Stimulated activated effector memory CD8-positive, alpha-beta T cell treated with anti-CD3 and anti-CD28 coated beads, Interleukin-12 subunit alpha, Interleukin-12 subunit beta, amount 100 ng/mL, for 72 hours (primary cell): ENCODE measurements at regions not wholly inside any gene's neighbourhood (a gene's known extent, or its start where the extent isn't known, plus 50 kb on each side); places are given as distances from the start of the nearest gene placed in this dataset.

Experiments used
- ATAC-seq: fragments of 150-1000 bp; cut with Tn5 transposase; 2 replicates; pipeline ENCODE4 v1.10.0; 2021
- DNase-seq, 2 donors: peaks; one replicate each; pipeline ENCODE4 v3.0.0; 2021 to 2022; ENCODE audit warnings: low spot score in 2 of 2
- H3K27ac Mint-ChIP-seq: one replicate; pipeline ENCODE4 v1.8.0; 2022; ENCODE audit warnings: mild to moderate bottlenecking, mixed read lengths
- H3K36me3 Mint-ChIP-seq: one replicate; pipeline ENCODE4 v1.8.0; 2022; ENCODE audit warnings: mild to moderate bottlenecking, mixed read lengths
- H3K4me1 Mint-ChIP-seq: one replicate; pipeline ENCODE4 v1.8.0; 2022; ENCODE audit warnings: mixed read lengths
- H3K4me3 Mint-ChIP-seq: one replicate; pipeline ENCODE4 v1.8.0; 2022; ENCODE audit warnings: mild to moderate bottlenecking, mixed read lengths
- H3K9me3 Mint-ChIP-seq: one replicate; pipeline ENCODE4 v1.8.0; 2022; ENCODE audit warnings: mixed read lengths

DNA sequence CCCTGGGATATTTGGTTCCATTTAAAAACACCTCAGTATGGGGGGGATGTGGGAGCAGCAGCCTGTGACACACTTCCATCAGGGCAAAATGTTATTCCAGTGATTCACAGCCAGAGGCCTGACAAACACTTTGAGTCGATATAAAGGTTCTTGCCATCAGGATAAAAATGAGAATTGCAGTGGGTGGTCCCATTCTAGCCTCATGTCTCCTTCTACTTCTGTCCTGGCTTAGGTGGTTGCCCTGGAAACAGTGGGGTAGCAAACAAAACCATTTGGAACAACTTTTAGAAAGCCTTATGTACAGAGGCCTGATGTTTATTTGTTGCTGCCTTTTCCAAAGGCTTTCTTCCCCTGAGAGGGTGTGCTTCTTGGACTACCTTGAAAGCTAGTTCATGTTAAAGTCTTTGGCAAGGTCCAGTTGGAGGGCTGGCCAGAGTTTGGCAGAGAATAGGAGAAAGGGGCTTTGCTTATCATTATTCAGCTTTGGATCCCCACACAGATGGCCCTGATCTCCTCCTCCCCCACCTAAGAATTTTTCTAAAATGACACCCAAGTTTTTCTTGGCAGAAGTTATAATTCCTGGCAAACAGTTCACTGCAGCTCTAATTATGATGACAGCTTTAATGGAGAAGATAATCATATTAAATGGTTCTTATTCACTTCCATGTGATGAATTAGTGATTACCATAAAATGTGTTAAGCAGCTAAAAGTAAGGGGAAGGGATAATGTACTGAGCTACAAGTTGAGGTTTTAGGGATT, 84.2 kb upstream of the ZNF280D start:
- Mint-ChIP-seq H3K27ac (no peak overlapping the region), H3K4me3 (no peak overlapping the region), H3K4me1 (peaks cover 6% of the 10 kb centered on the region), H3K36me3 (no peaks in the 10 kb centered on the region), H3K9me3 (no peaks in the 10 kb centered on the region)
- ATAC-seq (no peak), DNase-seq (no peak)

DNA sequence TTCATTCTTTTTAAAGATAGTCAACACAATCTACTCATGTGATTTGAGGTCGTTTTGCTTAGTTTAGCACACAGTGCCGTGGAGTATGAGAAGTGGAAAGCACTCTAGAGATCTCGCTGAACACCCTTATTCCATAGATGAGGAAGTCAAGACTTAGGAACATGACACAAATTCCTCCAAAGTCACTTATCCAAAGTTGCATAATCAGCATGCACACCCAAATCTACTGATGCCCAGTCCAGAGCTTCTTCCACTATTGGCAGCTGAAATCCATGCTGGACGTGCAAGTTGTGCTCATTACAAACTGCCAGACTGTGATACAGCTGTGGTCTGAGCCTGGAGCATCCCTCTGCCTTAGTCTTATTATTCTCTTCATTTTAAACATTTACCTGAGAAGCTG, 83.5 kb upstream of the ZNF280D start:
- Mint-ChIP-seq H3K27ac (no peak overlapping the region), H3K36me3 (no peaks in the 10 kb centered on the region), H3K9me3 (no peaks in the 10 kb centered on the region), H3K4me3 (no peak overlapping the region), H3K4me1 (peaks cover 6% of the 10 kb centered on the region)
- DNase-seq (no peak), ATAC-seq (no peak)

DNA sequence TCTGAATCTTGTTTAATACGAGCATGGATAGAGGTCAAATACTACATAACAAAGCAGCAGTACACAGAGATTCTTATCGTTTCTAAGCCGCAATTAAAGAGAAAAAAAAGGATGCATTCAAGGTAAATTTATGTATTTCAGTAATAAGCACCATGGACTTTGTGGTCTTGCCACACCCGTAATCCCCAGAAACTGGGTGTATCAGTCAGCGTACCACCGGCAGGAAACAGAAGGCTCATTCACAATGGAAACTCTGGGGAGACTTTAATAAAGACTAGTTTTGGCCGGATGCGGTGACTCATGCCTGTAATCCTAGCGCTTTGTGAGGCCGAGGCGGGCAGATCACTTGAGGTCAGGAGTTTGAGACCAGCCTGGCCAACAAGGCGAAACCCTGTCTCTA, 81.9 kb upstream of the ZNF280D start:
- no peaks in the 10 kb centered on the region for H3K36me3 Mint-ChIP-seq
- DNase-seq, result no peak
- peaks cover 4% of the 10 kb centered on the region for H3K9me3 Mint-ChIP-seq
- peak; percentile 70 for ATAC-seq
- no peak overlapping the region for H3K27ac Mint-ChIP-seq
- no peak overlapping the region for H3K4me3 Mint-ChIP-seq
- peaks cover 3% of the 10 kb centered on the region for H3K4me1 Mint-ChIP-seq

DNA sequence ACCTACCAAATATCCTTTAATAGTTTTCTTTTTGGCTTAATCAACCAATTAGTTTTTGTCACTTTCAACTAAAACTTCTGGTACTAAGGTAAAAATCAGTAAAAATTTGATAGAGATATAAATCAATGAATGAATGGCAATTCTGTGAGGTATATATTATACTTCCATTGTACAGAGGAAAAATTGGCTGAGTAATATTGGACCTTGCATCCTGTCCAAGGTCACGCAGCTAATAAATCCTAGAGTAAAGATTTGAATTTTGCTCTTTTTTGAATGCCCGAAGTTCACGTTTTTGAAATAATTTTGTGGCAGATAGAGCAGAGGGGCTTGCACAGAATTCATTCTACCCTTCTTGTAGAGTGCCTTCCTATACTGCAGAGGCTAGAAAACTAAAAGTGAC, 81.1 kb upstream of the ZNF280D start:
- no peaks in the 10 kb centered on the region for H3K36me3 Mint-ChIP-seq
- DNase-seq (no peak), ATAC-seq (no peak)
- no peak overlapping the region for H3K27ac Mint-ChIP-seq
- H3K4me3 Mint-ChIP-seq, result no peak overlapping the region
- H3K4me1 Mint-ChIP-seq, result no peaks in the 10 kb centered on the region
- H3K9me3 Mint-ChIP-seq, result peaks cover 4% of the 10 kb centered on the region

DNA sequence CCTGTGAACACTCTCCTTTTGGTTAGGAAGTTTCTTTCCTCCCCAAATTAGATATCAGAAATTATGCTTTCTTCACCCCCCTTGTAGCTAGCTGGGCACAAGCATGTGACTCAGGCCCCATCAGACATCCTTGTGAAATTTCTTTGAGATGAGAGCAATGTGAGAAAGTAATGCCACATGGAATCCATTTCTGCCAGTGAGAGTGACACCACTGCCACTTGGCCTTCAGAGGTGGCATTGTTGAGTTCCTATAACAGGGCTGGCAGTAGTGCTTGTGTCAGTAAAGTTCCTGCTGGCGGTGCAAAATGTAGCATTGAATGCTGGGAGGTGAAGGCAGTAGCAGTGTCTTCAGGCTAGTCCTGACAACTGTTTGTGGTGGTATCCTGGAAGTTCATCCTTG, 80.7 kb upstream of the ZNF280D start:
- Mint-ChIP-seq H3K4me3 (no peak overlapping the region), H3K4me1 (no peaks in the 10 kb centered on the region), H3K36me3 (no peaks in the 10 kb centered on the region), H3K9me3 (peaks cover 7% of the 10 kb centered on the region), H3K27ac (no peak overlapping the region)
- ATAC-seq (no peak), DNase-seq (no peak)

DNA sequence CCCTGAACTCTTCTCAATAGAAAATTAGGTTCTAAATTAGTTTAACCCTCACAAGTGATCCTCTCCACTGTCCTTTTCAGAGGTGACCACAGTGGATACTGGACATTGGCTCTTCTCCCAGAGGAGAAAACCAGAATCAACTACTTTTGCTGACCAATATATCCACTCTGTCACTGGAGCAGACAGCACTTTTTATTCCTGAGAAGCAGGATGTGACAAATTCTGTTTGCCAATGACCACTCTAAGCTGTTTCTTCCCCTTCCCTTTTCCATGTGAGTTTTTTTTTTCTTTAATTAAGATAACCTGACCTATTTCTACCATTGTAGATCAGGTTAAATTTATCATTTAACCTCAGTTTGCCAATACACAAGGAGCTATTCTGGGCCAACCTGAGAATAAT, 79.7 kb upstream of the ZNF280D start:
- no peaks in the 10 kb centered on the region for H3K4me1 Mint-ChIP-seq
- DNase-seq, result no peak
- no peak for ATAC-seq
- H3K27ac Mint-ChIP-seq, result no peak overlapping the region
- H3K36me3 Mint-ChIP-seq, result no peaks in the 10 kb centered on the region
- H3K9me3 Mint-ChIP-seq, result peaks cover 14% of the 10 kb centered on the region
- no peak overlapping the region for H3K4me3 Mint-ChIP-seq

DNA sequence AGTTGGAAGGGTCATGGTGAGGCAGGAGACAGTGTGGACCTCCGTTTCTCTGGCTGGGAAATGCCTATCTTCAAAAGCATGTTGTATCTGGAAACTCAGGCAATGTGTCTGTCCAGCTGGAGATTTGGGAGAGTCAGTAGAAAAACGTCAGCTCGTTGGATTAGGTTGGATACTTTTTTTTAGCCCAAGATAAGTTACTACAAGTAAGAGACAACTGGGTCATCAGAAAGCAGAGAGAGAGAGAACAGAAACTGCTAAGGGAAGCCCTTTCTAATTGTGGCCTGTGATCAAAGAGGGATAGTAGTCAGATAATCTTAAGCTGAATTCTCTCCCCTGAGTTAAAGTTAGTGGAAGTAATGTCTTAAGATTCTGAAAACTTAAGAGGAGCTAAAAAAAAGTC, 78.9 kb upstream of the ZNF280D start:
- no peak for ATAC-seq
- Mint-ChIP-seq H3K36me3 (no peaks in the 10 kb centered on the region), H3K9me3 (peaks cover 17% of the 10 kb centered on the region), H3K27ac (peak overlapping the region; percentile 12), H3K4me3 (no peak overlapping the region), H3K4me1 (no peaks in the 10 kb centered on the region)
- DNase-seq, result no peak

DNA sequence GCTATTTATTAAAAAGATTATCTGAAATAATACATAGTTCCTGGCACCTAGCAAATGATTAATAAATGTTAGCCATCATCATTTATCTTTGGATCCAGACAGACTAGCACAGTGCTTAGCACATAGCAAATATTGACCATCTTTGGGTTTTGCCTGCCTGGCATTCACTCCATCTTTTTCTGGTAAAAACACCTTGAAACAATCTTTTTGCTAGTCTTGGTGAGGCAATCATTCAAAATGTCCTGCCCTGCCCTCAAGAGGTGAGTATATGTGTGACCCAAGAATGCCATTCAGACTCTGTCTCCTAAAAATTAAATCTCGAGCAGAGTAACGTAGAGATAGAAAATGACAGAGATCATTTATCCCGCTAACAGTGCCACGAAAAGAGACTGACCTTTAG, 78.3 kb upstream of the ZNF280D start:
- no peak for ATAC-seq
- Mint-ChIP-seq H3K4me3 (no peak overlapping the region), H3K4me1 (no peaks in the 10 kb centered on the region), H3K9me3 (peaks cover 20% of the 10 kb centered on the region), H3K36me3 (no peaks in the 10 kb centered on the region), H3K27ac (no peak overlapping the region)
- no peak for DNase-seq

DNA sequence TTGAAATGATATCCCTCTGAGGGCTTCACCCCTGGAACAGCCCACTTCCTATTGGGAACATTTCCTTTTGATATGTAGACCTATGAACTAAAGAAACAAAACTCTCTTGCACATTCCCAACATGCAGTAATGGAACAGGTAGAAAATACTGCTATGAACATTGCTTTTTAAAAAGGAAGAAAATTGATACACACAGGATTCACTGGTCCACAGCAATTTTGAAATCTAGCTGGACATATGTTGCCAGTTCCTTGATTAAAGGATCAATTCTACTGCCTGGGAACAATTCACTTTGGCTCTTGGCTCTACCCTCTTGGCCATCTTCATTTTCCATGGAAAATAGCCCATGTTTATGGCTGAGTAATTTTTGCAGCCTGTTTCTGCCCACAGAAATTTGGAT, 74.9 kb upstream of the ZNF280D start:
- H3K36me3 Mint-ChIP-seq, result no peaks in the 10 kb centered on the region
- H3K4me1 Mint-ChIP-seq, result peaks cover 6% of the 10 kb centered on the region
- peaks cover 20% of the 10 kb centered on the region for H3K9me3 Mint-ChIP-seq
- H3K27ac Mint-ChIP-seq, result no peak overlapping the region
- H3K4me3 Mint-ChIP-seq, result no peak overlapping the region
- ATAC-seq, result no peak
- DNase-seq, result no peak

DNA sequence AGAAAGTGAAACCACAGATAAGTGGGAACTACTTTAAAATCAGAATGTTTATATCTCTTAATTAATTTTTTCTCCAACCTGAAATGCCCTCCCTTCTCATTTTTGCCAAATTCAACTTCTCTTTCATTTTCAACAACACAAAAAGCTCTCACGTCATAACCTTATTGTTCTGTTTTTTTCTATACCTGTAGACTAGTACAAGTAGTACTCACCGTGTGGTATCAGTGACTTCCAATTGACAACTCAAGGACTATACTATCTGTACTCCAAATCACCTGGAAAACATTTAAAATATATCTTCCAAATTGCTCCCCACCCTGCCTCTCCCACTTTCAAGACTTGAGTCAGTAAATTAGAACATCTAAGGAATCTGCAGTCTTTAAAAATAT, 72.8 kb upstream of the ZNF280D start:
- DNase-seq (no peak), ATAC-seq (no peak)
- no peaks in the 10 kb centered on the region for H3K36me3 Mint-ChIP-seq
- peaks cover 20% of the 10 kb centered on the region for H3K9me3 Mint-ChIP-seq
- H3K4me3 Mint-ChIP-seq, result no peak overlapping the region
- H3K4me1 Mint-ChIP-seq, result peaks cover 6% of the 10 kb centered on the region
- H3K27ac Mint-ChIP-seq, result no peak overlapping the region

DNA sequence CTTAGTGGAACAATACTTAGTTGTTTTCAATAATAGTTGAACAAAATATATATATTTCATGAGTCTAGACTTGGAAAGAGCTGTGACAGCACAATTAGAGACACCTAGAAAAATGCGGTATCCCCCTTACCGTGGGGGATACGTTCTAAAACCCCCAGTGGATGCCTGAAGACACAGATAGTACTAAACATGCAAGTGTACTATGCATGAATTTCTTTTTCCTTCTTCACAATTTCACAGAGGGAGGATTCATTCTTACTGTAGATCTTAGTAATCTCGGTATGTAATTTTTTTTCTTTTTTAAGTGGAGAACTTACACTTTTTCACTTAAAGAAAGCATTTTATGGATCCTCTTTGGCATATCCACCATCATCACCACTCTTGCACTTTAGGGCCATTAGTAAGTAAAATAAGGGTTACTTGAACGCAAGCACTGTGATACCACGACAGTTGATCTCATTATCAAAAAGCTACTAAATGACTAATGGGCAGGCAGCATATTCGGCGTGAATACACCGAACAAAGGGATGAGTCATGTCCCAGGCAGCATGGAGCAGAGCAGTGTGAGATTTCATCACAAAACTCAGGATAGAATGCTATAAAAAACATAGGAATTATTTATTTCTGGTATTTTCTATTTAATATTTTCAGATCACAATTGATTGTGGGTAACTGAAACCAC, 72.3 kb upstream of the ZNF280D start:
- Mint-ChIP-seq H3K4me1 (peaks cover 6% of the 10 kb centered on the region), H3K36me3 (no peaks in the 10 kb centered on the region), H3K9me3 (peaks cover 16% of the 10 kb centered on the region), H3K27ac (no peak overlapping the region), H3K4me3 (peak overlapping the region; percentile 2)
- DNase-seq, result no peak
- peak; percentile 100 for ATAC-seq

DNA sequence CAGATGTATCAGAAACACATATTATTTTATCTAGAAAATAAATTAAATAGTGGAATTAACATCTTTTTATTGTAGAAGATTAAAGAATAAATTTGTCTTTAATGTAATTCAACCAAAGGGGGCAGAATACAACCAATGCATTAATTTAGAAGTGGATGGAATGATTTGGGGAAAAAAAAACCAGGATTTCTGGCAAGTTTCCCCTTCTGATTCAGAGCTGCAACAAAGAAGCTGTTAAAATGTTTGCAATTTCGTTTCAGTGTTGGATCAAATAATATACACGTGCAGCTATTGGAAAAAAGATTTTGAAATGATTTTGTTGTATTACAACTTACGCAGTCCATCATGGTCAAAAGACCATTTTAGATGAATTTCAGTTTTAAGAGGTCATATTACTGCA, 71.6 kb upstream of the ZNF280D start:
- H3K4me3 Mint-ChIP-seq, result no peak overlapping the region
- no peaks in the 10 kb centered on the region for H3K36me3 Mint-ChIP-seq
- DNase-seq, result no peak
- no peak for ATAC-seq
- H3K9me3 Mint-ChIP-seq, result peaks cover 16% of the 10 kb centered on the region
- H3K27ac Mint-ChIP-seq, result no peak overlapping the region
- H3K4me1 Mint-ChIP-seq, result peaks cover 6% of the 10 kb centered on the region

DNA sequence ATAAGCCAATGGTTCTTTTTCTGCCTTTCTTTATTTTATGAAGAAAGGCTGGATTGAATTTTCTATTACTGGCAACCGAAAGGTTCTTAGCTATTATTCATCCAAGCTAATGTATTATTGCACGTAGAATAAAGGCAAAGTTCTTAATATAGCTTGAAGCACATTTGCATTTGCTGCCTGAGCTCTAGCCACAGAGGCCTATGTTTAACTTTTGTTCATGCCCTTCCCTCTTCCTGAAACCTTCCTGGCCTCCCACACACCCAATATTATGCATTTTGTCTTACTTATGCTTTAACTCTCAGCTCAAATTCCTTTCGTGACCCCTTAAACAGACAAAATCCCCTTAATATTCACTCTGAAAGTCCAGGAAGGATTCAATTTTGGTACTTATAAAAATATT, 71.0 kb upstream of the ZNF280D start:
- ATAC-seq (no peak), DNase-seq (no peak)
- Mint-ChIP-seq H3K27ac (no peak overlapping the region), H3K9me3 (peaks cover 16% of the 10 kb centered on the region), H3K4me1 (peaks cover 8% of the 10 kb centered on the region), H3K36me3 (no peaks in the 10 kb centered on the region), H3K4me3 (no peak overlapping the region)

DNA sequence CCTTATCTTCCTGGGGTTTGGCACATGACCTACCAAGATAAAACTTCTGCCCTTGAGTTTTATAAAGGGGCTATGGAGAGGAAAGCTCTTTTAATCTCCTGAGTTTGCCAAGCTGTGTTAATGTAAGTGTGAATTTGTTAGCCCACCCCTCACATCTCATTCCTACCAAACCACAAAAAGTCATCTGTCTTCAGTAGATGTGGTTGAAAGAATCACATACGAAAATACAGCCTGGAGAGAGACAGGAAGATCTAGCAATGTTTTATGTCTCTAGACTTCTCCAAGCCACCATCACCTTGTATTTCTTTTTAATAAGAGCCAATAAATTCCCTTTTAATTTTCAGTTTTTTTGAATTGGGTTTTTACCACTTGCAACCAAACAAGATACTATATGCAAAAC, 68.9 kb upstream of the ZNF280D start:
- Mint-ChIP-seq H3K36me3 (no peaks in the 10 kb centered on the region), H3K4me1 (peaks cover 16% of the 10 kb centered on the region), H3K4me3 (no peak overlapping the region), H3K27ac (no peak overlapping the region), H3K9me3 (peaks cover 4% of the 10 kb centered on the region)
- ATAC-seq (no peak), DNase-seq (no peak)

DNA sequence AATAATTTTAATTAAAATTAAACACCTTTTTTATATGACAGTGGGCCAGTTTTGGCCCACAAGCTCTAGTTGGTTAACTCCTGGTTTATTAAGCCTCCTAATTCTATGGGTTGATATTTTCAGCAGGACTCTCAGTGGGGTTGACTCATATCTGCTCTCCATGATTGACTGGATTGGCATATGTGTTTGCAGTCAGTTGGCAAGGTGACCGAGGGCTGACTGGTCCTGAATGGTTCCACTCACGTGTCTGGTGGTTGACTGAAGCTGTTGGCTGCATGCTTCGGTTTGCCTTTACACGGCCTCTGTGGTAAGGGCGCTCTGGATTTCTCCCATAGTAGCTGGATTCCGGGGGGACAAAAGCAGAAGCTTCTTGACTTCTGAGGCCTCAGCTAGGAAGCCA, 65.3 kb upstream of the ZNF280D start:
- Mint-ChIP-seq H3K9me3 (no peaks in the 10 kb centered on the region), H3K4me3 (no peak overlapping the region), H3K4me1 (peaks cover 10% of the 10 kb centered on the region), H3K36me3 (no peaks in the 10 kb centered on the region), H3K27ac (peak overlapping the region; percentile 67)
- peak; percentile 100 for ATAC-seq
- DNase-seq, result peak; percentile 22 to 73

DNA sequence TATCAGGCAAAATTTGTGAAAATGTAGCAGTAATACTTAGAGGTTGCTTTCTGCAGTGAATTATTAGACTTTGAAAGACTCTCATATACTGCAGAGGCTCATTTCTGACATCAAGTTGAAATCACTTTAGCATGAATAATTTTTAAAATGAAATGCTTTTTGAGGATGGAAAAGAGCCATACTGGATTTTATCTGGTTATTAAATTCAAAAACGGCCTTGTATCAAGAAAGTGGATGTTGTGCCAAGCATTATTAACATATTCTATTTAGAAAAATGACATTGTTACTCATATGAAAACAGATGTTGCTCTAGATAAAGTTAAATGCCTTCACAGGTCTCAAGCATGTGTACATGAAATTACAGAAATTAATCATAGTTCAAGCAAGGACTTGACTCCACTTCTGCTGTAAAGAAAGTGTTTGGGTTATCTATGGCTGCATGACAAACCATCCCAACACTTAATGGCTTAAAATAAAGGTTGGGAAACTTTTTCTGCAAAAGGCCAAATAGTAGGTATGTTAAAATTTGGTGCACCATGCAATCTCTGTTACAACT, 64.5 kb upstream of the ZNF280D start:
- no peaks in the 10 kb centered on the region for H3K36me3 Mint-ChIP-seq
- H3K9me3 Mint-ChIP-seq, result peaks cover 7% of the 10 kb centered on the region
- H3K4me3 Mint-ChIP-seq, result no peak overlapping the region
- H3K27ac Mint-ChIP-seq, result no peak overlapping the region
- H3K4me1 Mint-ChIP-seq, result peaks cover 10% of the 10 kb centered on the region
- no peak for DNase-seq
- peak; percentile 50 for ATAC-seq
